ENCODE measurements at regions not wholly inside any gene's neighbourhood (a gene's known extent, or its start where the extent isn't known, plus 50 kb on each side); places are given as distances from the start of the nearest gene placed in this dataset.
"Not testable (repeated sequence)": the region's sequence is repeated elsewhere in the genome, so short reads cannot be mapped to it uniquely, and the experiment has no call there.

DNA sequence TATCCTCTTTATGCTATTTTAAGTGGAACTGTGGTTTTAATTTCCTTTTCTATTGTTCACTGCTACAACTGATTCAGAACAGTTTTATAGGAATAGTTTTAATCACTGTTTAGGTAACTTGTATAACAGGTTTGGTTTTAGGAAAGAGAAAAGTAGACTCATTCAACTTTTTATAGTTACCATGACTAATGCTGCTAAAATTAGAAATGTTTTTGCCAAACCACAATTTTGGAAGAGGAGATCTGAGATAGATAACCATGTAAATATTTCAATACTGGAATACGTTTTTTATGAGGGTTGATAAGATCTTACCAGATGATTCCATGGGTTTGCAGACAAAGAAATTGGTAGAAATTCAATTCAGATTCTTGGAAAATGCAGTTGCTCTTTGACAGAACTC, 404.6 kb upstream of the ARRDC3 start:
- DNase-seq (ENCODE audit: low read depth): peak; percentile 39

DNA sequence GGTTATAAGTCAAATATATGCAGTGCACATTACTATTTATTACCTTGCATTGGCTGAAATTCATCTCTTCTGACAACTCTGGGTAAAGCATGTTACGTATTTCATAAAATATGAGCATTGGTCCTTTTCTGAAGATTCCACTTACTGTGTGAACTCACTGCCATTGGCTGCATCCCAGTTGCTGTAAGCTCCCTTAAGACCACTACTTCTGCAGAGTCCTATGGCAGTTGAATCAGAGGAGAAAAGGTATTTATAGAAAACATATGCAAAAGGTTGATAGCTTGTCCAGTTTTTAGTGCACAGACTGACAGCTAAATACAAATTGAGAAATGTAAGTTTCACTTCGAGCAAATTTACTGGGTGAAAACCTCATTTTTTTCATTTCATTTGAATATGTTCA, 394.6 kb upstream of the ARRDC3 start:
- no peak for DNase-seq (ENCODE audit: low read depth)

DNA sequence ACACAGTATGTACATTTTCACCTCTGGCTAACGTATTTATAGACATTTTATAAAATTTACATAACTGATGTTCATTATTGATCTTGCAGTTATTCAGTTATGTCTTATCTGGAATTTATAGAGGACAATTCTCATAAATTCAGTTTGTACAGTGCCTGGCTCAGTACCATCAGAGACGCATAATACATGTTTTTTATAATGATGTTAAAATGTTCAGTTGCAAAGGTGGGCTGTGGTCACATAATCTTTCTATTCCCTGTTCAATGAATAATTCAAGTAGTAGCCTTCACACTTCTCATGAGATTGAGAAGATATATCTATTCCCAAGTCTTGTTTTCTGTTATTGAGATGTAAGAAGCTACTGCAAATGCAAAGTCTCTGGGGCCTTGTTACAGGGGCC, 393.1 kb upstream of the ARRDC3 start:
- DNase-seq (ENCODE audit: low read depth): no peak

DNA sequence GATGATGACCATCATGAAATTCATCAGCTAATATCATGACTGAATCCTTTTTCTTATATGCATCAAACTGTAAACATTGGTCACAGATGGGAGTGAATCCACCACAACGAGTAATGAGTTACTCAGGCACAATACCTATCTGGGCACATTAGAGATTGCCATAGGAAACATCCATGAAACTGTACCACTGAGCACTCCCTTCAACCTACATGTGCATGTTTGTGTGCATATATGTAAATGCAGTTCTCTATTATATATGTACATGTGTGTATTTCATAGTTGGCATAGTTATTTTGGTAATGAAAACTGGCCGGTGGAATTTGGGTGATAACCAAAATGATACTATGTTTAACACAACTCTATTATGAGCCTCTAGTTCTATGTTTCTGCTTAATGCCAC, 387.3 kb upstream of the ARRDC3 start:
- DNase-seq (ENCODE audit: low read depth): no peak

DNA sequence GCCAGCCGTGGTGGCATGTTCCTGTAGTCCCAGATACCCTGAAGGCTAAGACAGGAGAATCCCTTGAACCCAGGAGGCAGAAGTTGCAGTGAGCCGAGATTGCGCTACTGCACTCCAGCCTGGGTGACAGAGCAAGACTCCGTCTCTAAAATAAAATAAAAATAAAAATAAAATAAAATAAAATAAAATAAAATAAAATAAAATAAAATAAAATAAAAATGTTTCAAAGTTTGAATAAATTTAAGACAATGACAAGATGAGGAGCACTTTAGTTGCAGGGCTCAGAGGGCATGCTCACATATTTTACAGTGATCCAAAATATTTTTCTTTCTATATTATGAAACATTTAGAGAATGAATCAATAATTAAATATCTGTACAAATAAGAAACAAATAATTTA, 374.3 kb upstream of the ARRDC3 start:
- not testable (repeated sequence) for DNase-seq (ENCODE audit: low read depth)

DNA sequence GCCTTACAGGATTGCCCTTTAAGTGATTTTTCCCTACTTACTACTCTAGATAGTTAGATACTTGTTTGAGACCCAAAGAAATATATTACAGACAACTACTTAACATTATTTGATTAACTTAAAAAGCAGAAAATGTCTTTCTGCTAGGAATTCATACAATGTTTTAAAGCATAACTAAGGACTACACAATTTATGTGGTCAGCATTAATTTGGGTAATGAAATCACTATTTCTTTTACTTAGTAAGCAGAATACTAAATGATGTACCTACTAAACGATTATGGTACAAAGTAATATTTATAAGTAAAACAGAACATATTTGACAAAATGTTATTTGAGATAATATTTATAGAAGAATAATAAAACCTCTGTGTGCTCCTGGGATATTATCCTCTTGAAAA, 371.9 kb upstream of the ARRDC3 start:
- no peak for DNase-seq (ENCODE audit: low read depth)

DNA sequence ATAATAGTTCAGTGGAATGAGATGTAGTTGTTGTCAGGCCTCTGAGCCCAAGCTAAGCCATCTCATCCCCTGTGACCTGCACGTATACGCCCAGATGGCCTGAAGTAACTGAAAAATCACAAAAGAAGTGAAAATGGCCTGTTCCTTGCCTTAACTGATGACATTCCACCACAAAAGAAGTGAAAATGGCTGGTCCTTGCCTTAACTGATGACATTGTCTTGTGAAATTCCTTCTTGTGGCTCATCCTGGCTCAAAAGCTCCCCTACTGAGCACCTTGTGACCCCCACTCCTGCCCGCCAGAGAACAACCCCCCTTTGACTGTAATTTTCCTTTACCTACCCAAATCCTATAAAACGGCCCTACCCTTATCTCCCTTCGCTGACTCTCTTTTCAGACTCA, 361.4 kb upstream of the ARRDC3 start:
- not testable (repeated sequence) for DNase-seq (ENCODE audit: low read depth)

DNA sequence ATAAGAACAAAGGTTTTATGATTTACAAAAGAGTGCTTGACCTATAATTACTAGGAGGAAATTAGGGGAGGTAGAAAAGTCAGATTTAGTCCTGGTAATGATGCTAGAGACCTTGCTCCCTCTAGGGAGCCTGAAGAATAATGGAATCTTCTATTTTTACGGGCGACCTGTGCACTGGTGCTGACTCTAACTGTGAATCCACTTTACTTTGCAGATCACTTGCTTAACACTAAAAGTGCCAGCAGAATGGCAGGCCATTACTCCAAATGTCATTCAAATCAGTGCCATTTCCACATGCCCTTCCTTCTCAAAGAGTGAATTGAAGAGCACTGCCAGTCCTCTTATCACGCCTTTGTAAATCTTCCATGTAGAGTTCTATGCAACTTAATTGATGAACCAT, 359.4 kb upstream of the ARRDC3 start:
- DNase-seq (ENCODE audit: low read depth): no peak

DNA sequence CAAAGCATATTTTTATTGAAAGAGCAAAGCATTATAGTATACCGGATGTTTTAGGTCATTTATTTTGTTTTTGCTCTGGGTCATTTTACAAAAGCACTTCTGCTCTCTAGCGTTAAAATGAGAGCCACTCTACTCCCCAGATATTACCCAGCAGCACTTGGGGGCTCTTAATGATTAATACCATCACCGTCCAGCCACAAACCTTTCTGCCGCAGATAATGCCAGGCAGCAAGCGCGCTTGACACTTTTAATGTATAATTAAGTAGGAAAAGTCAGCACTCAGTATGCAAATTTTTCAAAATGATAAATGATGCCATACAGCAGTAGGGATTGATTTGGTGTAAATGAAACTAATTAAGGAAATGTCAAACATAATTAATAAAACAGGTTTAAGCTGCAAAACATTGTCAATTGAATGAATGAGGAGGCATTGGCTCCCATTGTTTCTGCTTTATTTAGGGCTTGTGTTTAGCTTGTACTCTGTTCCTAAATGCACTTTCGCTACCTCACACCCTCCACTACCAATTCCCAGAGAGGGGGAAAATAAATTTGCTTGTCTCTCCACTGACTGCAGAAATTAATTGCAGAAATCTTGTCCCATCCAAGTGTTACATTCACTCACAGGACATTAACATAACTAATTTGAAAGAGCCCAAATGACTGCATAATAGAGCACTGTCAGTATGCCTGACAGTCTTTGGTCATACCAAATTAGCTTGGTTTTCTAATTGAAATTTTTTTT, 358.8 kb upstream of the ARRDC3 start:
- DNase-seq (ENCODE audit: low read depth): no peak

DNA sequence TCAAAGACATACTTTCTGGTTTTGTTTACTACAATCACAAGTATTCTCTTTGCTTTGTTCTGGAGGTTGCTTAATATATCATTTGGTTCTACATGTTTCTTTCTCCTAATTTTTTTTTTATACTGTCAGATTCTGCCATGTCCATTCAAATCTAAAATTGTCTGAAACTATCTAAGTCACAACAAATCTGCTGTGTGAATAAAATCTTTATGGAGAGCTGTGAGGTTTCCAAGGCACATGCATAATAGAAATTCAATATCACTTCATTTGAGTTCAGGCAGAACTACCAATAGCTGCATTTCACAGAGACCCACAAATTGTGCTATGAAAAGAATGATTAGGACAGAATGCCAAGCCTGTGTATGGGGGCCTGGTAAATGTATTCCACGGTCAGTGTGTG, 346.9 kb upstream of the ARRDC3 start:
- DNase-seq (ENCODE audit: low read depth): no peak

DNA sequence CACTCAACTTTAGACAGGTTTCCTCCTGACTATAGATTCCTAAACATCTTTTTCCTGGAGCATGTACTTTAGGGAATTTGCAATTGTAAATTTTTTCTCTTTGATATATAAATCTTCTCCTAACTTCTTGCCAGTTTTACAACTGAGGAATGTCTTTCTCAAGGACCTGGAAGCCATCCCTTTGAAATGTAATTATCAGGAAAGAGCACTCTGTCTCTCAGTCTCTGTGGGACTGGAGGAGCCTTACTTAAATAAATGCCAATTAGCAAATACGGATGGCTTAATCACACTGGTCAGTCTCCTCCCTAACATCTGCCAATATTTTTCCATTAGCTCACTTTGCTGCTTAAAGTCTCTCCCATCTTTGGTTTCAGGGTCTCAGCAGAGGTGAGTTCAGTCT, 344.3 kb upstream of the ARRDC3 start:
- no peak for DNase-seq (ENCODE audit: low read depth)

DNA sequence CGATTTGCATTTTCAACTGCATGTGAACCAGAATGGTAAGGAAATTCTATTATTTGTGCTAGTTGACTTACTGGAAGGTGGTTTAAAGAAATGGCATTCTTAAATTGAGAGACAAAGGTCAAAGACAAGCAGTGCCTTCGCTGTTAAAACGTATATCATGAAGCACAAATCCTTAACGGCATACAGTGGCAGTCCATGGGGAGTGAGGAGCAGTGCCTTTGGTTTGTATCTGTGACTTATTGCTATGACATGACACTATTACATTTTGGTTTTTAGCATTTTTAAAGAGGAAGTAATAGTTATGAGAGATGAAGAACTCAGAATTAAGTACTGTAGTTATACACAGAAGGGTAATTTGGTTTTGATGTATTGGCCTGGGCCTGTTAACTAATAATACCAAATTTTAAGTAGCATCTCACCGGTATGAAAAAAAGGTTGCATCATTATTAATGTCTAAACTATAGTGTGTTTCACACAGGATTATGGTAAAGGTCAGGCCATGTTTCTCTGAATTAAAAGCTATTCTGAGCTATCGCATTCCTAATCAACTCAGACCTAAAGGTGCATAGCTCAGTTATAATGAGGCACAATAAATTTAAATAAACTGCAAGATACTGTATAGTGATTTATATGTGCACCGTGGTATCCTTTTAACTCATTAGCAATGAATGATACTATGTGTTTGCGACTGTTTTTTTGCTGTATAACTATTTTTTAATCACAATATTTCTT, 339.8 kb upstream of the ARRDC3 start:
- no peak for DNase-seq (ENCODE audit: low read depth)

DNA sequence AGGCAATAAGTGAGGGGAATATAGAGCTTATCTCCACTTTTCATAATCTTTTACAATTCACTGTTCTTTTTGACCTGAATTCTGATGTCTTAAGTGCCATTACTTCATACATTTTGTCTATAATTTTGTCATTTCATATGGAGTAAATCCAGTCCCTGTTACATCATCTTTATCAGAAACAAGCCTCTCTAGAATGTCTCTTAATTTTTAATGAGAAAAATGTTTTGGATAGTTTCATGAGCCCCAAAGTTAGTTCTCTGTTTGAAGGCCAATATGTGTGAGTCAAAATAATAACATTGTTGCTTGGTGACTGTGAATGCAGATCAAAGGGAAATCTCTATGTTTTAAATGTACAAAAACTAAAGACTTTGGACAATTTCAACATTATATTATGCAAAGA, 329.6 kb upstream of the ARRDC3 start:
- DNase-seq (ENCODE audit: low read depth): no peak

DNA sequence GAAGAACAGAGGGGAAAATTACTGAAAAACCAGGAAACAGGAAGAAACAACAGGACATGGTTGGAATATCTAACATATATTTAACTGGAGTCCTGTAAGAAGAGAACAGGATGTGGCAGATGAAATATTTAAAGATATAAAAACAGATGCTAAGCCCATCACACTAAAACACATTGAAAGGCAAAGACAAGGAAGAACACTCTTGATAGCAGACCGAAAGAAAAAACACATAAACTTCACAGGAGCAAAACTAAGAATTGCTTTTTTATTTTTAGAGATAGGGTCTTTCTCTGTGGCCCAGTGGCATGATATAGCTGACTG, 324.4 kb upstream of the ARRDC3 start:
- DNase-seq (ENCODE audit: low read depth): no peak

DNA sequence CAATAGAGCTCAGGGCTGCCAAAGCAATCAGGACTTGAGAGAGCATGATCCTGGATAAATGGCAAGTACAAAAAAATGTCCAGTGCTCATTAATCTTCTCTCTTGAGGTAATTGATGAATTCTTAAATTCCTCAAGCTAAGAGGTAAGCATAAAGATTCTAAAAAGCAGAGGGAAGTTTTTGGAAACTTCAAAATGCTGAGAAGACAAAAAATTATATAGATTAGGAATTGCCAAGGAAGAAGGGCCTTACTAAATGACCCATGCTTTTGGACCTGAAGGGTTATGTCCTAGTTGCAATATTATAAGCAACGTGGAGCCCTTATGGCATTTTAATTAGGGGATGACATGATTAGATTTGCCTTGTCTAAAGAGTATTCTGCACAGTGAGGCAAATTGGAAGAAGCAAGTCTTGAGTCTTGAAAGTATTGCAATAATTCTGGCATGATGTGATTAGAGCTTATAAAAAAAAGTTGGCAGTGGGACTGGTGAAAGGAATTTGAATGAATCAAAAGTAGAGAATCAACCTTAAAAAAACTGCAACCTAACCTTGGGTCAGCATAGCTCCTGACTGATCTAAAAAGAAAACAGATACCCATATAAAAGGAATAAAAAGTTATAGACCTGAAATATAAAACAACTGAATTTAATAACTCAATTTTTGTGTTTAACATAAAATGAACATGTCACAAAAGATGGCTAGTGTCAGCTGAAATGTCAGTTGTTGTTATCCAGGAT, 323.8 kb upstream of the ARRDC3 start:
- no peak for DNase-seq (ENCODE audit: low read depth)

DNA sequence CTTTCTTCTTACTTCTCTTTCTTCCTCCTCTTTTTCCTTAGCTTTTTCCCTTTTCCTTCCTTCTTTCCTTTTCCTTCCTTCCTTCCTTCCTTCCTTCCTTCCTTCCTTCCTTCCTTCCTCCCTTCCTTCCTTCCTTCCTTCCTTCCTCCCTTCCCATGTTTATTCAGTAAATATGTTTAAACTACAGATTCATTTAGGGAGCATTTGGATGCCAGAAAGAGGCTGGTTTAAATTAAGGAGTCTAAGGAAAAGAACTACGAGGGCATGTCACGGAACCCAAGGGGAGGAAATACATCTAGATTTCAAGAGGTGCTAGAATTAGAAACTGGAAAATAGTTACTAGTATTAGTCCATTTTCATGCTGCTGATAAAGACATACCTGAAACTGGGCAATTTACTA, 320.0 kb upstream of the ARRDC3 start:
- no peak for DNase-seq (ENCODE audit: low read depth)

DNA sequence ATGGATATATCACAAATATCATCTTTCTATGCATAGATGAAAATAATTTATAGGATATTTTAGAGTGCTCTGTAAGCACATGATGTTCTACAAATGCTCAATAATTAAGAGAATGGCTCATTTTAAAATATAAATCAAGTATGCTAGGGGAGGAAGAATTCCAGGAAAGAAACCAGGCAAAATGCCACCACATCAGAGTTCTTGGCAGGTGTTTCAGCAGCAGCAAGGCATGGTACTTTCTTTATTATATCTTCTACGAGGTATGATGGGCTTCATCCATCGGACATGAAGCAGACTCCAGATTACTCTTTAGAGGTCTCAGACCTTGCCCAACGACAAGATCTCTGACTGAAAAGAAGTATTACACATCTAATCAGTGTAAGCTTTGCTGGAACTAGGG, 316.3 kb upstream of the ARRDC3 start:
- DNase-seq (ENCODE audit: low read depth): no peak

DNA sequence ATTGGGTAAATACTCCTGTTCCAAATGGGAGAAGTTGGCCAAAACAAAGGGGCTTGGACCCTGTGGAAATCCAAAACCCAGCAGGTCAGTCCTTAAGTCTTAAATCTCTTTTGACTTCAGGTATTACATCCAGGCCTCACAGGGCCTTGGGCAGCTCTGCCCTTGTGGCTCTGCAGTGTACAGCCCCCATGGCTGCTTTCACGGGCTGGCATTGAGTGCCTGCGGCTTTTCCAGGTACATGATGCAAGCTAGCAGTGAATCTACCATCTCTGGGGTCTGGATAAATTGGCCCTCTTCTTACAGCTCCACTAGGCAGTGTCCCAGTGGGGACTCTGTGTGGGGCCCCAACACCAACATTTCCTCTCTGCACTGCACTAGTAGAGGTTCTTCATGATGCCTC, 308.5 kb upstream of the ARRDC3 start:
- no peak for DNase-seq (ENCODE audit: low read depth)

DNA sequence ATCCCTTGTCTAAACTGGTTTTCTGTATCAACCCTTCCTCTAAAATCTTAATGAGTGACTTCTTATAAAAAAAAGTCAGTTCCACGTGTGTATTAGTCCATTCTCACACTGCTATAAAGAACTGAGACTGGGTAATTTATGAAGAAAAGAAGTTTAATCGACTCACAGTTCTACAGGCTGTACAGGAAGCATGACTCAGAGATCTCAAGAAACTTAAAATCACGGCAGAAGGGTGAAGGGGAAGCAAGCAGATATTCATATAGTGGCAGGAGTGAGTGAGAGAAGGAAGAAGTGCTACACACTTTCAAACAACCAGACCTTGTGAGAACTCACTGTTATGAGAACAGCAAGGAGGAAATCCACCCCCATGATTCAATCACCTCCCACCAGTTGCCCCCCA, 307.8 kb upstream of the ARRDC3 start:
- peak; percentile 57 for DNase-seq (ENCODE audit: low read depth)

DNA sequence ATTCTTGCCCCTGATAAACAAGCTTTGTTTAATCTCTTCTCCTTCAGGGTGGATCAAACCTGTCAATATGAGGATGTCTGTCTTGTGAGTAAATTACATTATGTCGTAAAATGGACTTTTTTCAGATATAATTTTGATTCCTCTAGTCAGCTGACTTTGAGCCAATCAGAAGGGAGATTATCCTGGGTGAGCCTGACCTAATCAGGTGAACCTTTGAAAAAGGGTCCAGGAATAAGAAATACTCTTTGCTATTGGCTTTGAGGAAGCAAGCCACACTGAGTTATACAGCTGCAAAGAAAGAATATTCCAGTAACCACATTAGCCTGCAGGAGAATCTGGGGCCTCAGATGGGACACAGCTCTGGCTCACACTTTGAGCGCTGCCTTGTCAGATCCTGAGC, 304.3 kb upstream of the ARRDC3 start:
- DNase-seq (ENCODE audit: low read depth): no peak

DNA sequence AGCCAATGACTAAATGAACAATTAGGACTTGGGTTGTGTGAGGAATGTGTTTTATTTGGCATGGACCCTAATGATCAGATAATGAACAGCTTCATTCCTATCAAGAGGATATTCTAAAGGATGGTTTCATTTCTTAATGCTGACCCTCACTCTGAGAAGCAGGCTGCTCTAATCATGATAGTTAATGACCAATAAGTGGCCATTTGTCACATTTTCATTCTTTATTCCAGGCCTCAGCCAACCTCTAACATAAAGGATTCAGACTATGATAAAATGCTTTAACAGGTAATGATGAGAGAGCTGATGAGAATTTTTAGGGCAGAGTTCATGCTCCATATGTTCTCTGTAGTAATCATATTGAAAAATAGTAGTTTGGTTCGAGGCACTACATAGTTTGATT, 301.5 kb upstream of the ARRDC3 start:
- DNase-seq (ENCODE audit: low read depth): no peak

DNA sequence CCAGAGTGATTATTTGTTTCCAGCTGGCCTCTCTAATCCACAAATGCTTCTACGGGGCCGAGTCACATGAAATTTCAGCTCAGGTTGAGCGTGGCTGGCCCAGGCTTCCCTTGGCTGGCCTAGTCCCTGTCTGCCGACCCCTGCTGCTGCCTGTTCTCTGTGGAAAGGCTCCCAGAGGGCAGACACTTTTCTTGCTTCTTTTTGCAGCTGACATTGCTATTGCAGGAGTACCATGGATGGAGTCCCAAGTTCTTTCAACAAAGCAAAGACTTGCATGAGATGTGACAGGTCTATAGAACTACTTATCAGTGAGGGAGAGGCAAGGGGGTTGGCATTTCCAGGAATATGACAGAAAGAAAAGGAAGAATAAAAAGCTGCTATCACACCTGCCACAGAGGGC, 287.4 kb upstream of the ARRDC3 start:
- no peak for DNase-seq (ENCODE audit: low read depth)

DNA sequence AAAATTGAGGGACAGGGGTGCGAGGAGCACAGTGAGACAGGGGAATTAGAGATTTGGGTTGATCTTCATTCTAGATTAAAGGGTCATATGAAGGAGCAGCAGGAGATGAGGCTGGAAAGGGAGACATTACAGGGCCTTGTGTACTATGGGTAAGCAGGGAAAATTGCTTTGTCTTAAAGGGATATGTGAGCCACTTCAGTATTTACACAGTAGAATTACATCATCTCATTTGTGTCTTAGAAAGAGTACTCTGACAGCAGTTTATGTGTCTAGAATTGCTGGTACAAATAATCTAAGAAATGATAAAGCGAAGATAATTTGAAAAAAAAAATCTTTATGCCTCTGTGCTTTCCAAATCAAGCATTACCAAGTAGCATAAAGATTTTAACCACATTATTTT, 287.0 kb upstream of the ARRDC3 start:
- DNase-seq (ENCODE audit: low read depth): no peak

All from HT1080 (cell line).